ENCODE measurements at regions not wholly inside any gene's neighbourhood (a gene's known extent, or its start where the extent isn't known, plus 50 kb on each side); places are given as distances from the start of the nearest gene placed in this dataset.

GRCh38 chr10:83863283-83863966 is 275.9 kb upstream of the GHITM start:
- no peaks in the 10 kb centered on the region for H3K27me3 ChIP-seq (ENCODE audit: control insufficient read depth, insufficient read depth, low read length)
- DNase-seq (ENCODE audit: low read depth): no peak
- no peak for TF ChIP-seq CTCF (IDR thresholded peaks at IDR 0.05; ENCODE audit: insufficient read depth, low read length, poor library complexity, severe bottlenecking)
- H3K4me3 ChIP-seq (ENCODE audit: low read depth, low read length): no peak overlapping the region
- H3K36me3 ChIP-seq (ENCODE audit: control insufficient read depth, insufficient read depth, low read length): no peaks in the 10 kb centered on the region

GRCh38 chr10:83869898-83870297 is 269.4 kb upstream of the GHITM start:
- H3K36me3 ChIP-seq (ENCODE audit: control insufficient read depth, insufficient read depth, low read length): no peaks in the 10 kb centered on the region
- H3K4me3 ChIP-seq (ENCODE audit: low read depth, low read length): no peak overlapping the region
- no peak for TF ChIP-seq CTCF (IDR thresholded peaks at IDR 0.05; ENCODE audit: insufficient read depth, low read length, poor library complexity, severe bottlenecking)
- H3K27me3 ChIP-seq (ENCODE audit: control insufficient read depth, insufficient read depth, low read length): peaks cover 2% of the 10 kb centered on the region
- no peak for DNase-seq (ENCODE audit: low read depth)

GRCh38 chr10:83871187-83872081 is 267.9 kb upstream of the GHITM start:
- TF ChIP-seq CTCF (IDR thresholded peaks at IDR 0.05; ENCODE audit: insufficient read depth, low read length, poor library complexity, severe bottlenecking): peak; percentile 94
- DNase-seq (ENCODE audit: low read depth): peak; percentile 2
- H3K4me3 ChIP-seq (ENCODE audit: low read depth, low read length): no peak overlapping the region
- peaks cover 2% of the 10 kb centered on the region for H3K27me3 ChIP-seq (ENCODE audit: control insufficient read depth, insufficient read depth, low read length)
- H3K36me3 ChIP-seq (ENCODE audit: control insufficient read depth, insufficient read depth, low read length): no peaks in the 10 kb centered on the region

- Histone ChIP-seq H3K4me3 (ENCODE audit: low read depth, low read length) (no peak overlapping the region), H3K36me3 (ENCODE audit: control insufficient read depth, insufficient read depth, low read length) (no peaks in the 10 kb centered on the region), H3K27me3 (ENCODE audit: control insufficient read depth, insufficient read depth, low read length) (no peaks in the 10 kb centered on the region)
- no peak for TF ChIP-seq CTCF (IDR thresholded peaks at IDR 0.05; ENCODE audit: insufficient read depth, low read length, poor library complexity, severe bottlenecking)
- no peak for DNase-seq (ENCODE audit: low read depth)
These were observed 259.0 kb upstream of the GHITM start for GRCh38 chr10:83880252-83880791.

GRCh38 chr10:83881661-83882060 is 257.6 kb upstream of the GHITM start:
- TF ChIP-seq CTCF (IDR thresholded peaks at IDR 0.05; ENCODE audit: insufficient read depth, low read length, poor library complexity, severe bottlenecking): no peak
- no peak for DNase-seq (ENCODE audit: low read depth)
- Histone ChIP-seq H3K27me3 (ENCODE audit: control insufficient read depth, insufficient read depth, low read length) (no peaks in the 10 kb centered on the region), H3K36me3 (ENCODE audit: control insufficient read depth, insufficient read depth, low read length) (no peaks in the 10 kb centered on the region), H3K4me3 (ENCODE audit: low read depth, low read length) (no peak overlapping the region)

Data from kidney epithelial cell (primary cell).